H9 (cell line): ENCODE measurements at regions not wholly inside any gene's neighbourhood (a gene's known extent, or its start where the extent isn't known, plus 50 kb on each side); places are given as distances from the start of the nearest gene placed in this dataset.

Source experiments
- DNase-seq: peaks from one replicate; pipeline ENCODE4 v3.0.0-alpha.2; 2017
- H2AFZ ChIP-seq: one replicate; pipeline ENCODE4 v1.6.1; 2013; ENCODE audit warnings: mild to moderate bottlenecking, low read length, control low read depth, moderate library complexity
- H2AK5ac ChIP-seq: 2 replicates; pipeline ENCODE4 v1.6.1; 2013; ENCODE audit warnings: low read length, control low read depth, mixed read lengths; ENCODE audit not compliant: insufficient read length
- H2BK120ac ChIP-seq: one replicate; pipeline ENCODE4 v1.6.1; 2013; ENCODE audit warnings: low read depth, mild to moderate bottlenecking, low read length, control low read depth, inconsistent platforms; ENCODE audit not compliant: poor library complexity, severe bottlenecking
- H2BK12ac ChIP-seq: 2 replicates; pipeline ENCODE4 v1.6.1; 2013; ENCODE audit warnings: low read length, control low read depth, mixed read lengths, low read depth; ENCODE audit not compliant: insufficient read length
- H2BK15ac ChIP-seq: 2 replicates; pipeline ENCODE4 v1.6.1; 2013; ENCODE audit warnings: low read depth, low read length, control low read depth
- H2BK20ac ChIP-seq: one replicate; pipeline ENCODE4 v1.6.1; 2013; ENCODE audit warnings: low read depth, mild to moderate bottlenecking, low read length, control low read depth, inconsistent platforms; ENCODE audit not compliant: poor library complexity, severe bottlenecking
- H2BK5ac ChIP-seq: 2 replicates; pipeline ENCODE4 v1.6.1; 2013; ENCODE audit warnings: low read length, control low read depth, mixed read lengths; ENCODE audit not compliant: insufficient read length
- H3K14ac ChIP-seq: 2 replicates; pipeline ENCODE4 v1.6.1; 2013; ENCODE audit warnings: low read length, control low read depth; ENCODE audit not compliant: insufficient read depth
- H3K18ac ChIP-seq: 2 replicates; pipeline ENCODE4 v1.6.1; 2013; ENCODE audit warnings: low read depth, mild to moderate bottlenecking, mixed read lengths, low read length, control low read depth; ENCODE audit not compliant: insufficient read length
- H3K23ac ChIP-seq: 2 replicates; pipeline ENCODE4 v1.6.1; 2013; ENCODE audit warnings: low read length, control low read depth, mixed read lengths, low read depth; ENCODE audit not compliant: insufficient read length
- H3K23me2 ChIP-seq: 2 replicates; pipeline ENCODE4 v1.6.1; 2013; ENCODE audit warnings: low read depth, mild to moderate bottlenecking, mixed read lengths, low read length, control low read depth; ENCODE audit not compliant: insufficient read length, poor library complexity, severe bottlenecking
- H3K27ac ChIP-seq: 2 replicates; pipeline ENCODE4 v1.5.1; 2013; ENCODE audit warnings: low read length, control low read depth, mixed read lengths, low read depth; ENCODE audit not compliant: insufficient read length
- H3K27me3 ChIP-seq: 2 replicates; pipeline ENCODE4 v1.6.1; 2013; ENCODE audit warnings: low read length, control low read depth, inconsistent platforms; ENCODE audit not compliant: insufficient read depth
- H3K4ac ChIP-seq: 2 replicates; pipeline ENCODE4 v1.6.1; 2013; ENCODE audit warnings: low read depth, mild to moderate bottlenecking, control low read depth, inconsistent platforms, low read length, moderate library complexity
- H3K4me1 ChIP-seq: 2 replicates; pipeline ENCODE4 v1.6.1; 2013; ENCODE audit warnings: low read length, control low read depth, inconsistent platforms; ENCODE audit not compliant: insufficient read depth
- H3K4me2 ChIP-seq: 2 replicates; pipeline ENCODE4 v1.6.1; 2013; ENCODE audit warnings: low read length, control low read depth, mixed read lengths; ENCODE audit not compliant: insufficient read length, insufficient read depth
- H3K56ac ChIP-seq: 2 replicates; pipeline ENCODE4 v1.6.1; 2013; ENCODE audit warnings: low read depth, mild to moderate bottlenecking, mixed read lengths, low read length, control low read depth; ENCODE audit not compliant: insufficient read length
- H3K79me1 ChIP-seq: 2 replicates; pipeline ENCODE4 v1.6.1; 2013; ENCODE audit warnings: low read depth, mild to moderate bottlenecking, moderate library complexity, low read length, control low read depth, inconsistent platforms; ENCODE audit not compliant: insufficient read depth, poor library complexity, severe bottlenecking
- H3K79me2 ChIP-seq: 2 replicates; pipeline ENCODE4 v1.6.1; 2013; ENCODE audit warnings: low read length, control low read depth, inconsistent platforms; ENCODE audit not compliant: insufficient read depth
- H3K9ac ChIP-seq: 2 replicates; pipeline ENCODE4 v1.6.1; 2013; ENCODE audit warnings: low read length, control low read depth, mixed read lengths; ENCODE audit not compliant: insufficient read length; ENCODE audit errors: extremely low read depth
- H3K9me3 ChIP-seq: one replicate; pipeline ENCODE4 v1.6.1; 2013; ENCODE audit warnings: low read depth, low read length, inconsistent platforms; ENCODE audit not compliant: control insufficient read depth
- H3T11ph ChIP-seq: one replicate; pipeline ENCODE4 v1.6.1; 2013; ENCODE audit warnings: mild to moderate bottlenecking, low read length, control low read depth, inconsistent platforms
- H4K20me1 ChIP-seq: one replicate; pipeline ENCODE4 v1.6.1; 2013; ENCODE audit not compliant: control insufficient read depth, insufficient read length, insufficient read depth
- H4K5ac ChIP-seq: 2 replicates; pipeline ENCODE4 v1.6.1; 2013; ENCODE audit warnings: low read depth, mild to moderate bottlenecking, mixed read lengths, low read length, control low read depth; ENCODE audit not compliant: insufficient read length
- H4K8ac ChIP-seq: replicated peaks from 2 replicates; pipeline ENCODE4 v1.6.1; 2013; ENCODE audit warnings: low read length, control low read depth, mixed read lengths, low read depth; ENCODE audit not compliant: insufficient read length
- H4K91ac ChIP-seq: 2 replicates; pipeline ENCODE4 v1.6.1; 2013; ENCODE audit warnings: low read depth, mild to moderate bottlenecking, moderate library complexity, mixed read lengths, low read length, control low read depth; ENCODE audit not compliant: insufficient read length
- H3K27ac Mint-ChIP-seq, 3 experiments: 2 replicates in 2 of 3; 3 replicates in 1 of 3; pipeline ENCODE4 v1.8.0; 2020 to 2021; ENCODE audit warnings: mixed read lengths in 3 of 3, mild to moderate bottlenecking in 1 of 3, moderate library complexity in 1 of 3
- H3K27me3 Mint-ChIP-seq: 2 replicates; pipeline ENCODE4 v1.8.0; 2021; ENCODE audit warnings: low read depth, mild to moderate bottlenecking, moderate library complexity, mixed read lengths
- H3K36me3 Mint-ChIP-seq, 3 experiments: 2 replicates in 2 of 3; 3 replicates in 1 of 3; pipeline ENCODE4 v1.8.0; 2020 to 2021; ENCODE audit warnings: low read depth in 3 of 3, mixed read lengths in 3 of 3; ENCODE audit not compliant: insufficient read depth in 1 of 3
- H3K4me1 Mint-ChIP-seq, 2 experiments: 2 replicates each; pipeline ENCODE4 v1.8.0; 2020; ENCODE audit warnings: mixed read lengths in 2 of 2
- H3K4me3 Mint-ChIP-seq, 2 experiments: 2 replicates in 1 of 2; 3 replicates in 1 of 2; pipeline ENCODE4 v1.8.0; 2020 to 2021; ENCODE audit warnings: mild to moderate bottlenecking in 2 of 2, mixed read lengths in 2 of 2, moderate library complexity in 1 of 2
- H3K9me3 Mint-ChIP-seq, 2 experiments: 2 replicates in 1 of 2; 3 replicates in 1 of 2; pipeline ENCODE4 v1.8.0; 2020; ENCODE audit warnings: mild to moderate bottlenecking in 2 of 2, mixed read lengths in 2 of 2, moderate library complexity in 1 of 2
- CTCF ChIP-seq: fragments of 200-600 bp; sonication (generic); conservative IDR thresholded peaks from 3 replicates; pipeline ENCODE4 v1.8.0; 2021; ENCODE audit warnings: antibody characterized with exemption, mild to moderate bottlenecking
- WGBS: extraction: QIAGEN DNeasy Blood & Tissue Kit; methylation state at CpG from one replicate; pipeline ENCODE4 v1.1.7; 2013; ENCODE audit warnings: missing lambda C conversion rate, low lambda C conversion rate, mixed read lengths; ENCODE audit not compliant: insufficient read length; ENCODE audit errors: extremely low coverage; 5-methylcytosine and 5-hydroxymethylcytosine counted together

- WGBS, result no CpG with 5 or more reads among the region's 3 CpGs
- Histone ChIP-seq H3K23ac (no peak overlapping the region), H2BK5ac (no peak overlapping the region), H3K4ac (no peak overlapping the region), H3K9ac (no peak overlapping the region), H3K23me2 (no peaks in the 10 kb centered on the region), H3K4me2 (no peak overlapping the region), H3T11ph (no peak overlapping the region), H3K79me2 (no peaks in the 10 kb centered on the region), H3K14ac (no peak overlapping the region), H3K18ac (no peak overlapping the region), H4K8ac (no peak overlapping the region), H3K79me1 (no peaks in the 10 kb centered on the region), H3K4me1 (no peaks in the 10 kb centered on the region), H3K27me3 (no peaks in the 10 kb centered on the region), H2BK12ac (no peak overlapping the region), H4K91ac (no peak overlapping the region), H2BK15ac (no peak overlapping the region), H3K56ac (no peak overlapping the region), H4K20me1 (no peaks in the 10 kb centered on the region), H4K5ac (no peak overlapping the region), H3K9me3 (no peaks in the 10 kb centered on the region), H3K27ac (no peak overlapping the region), H2AFZ (no peak overlapping the region), H2AK5ac (no peak overlapping the region), H2BK20ac (no peak overlapping the region), H2BK120ac (no peak overlapping the region)
- DNase-seq, result no peak
- H3K36me3 Mint-ChIP-seq, result no peaks in the 10 kb centered on the region; a peak in 1 of 7 replicates
- no peak for TF ChIP-seq CTCF
- peak overlapping the region in 1 of 3 experiments; percentile 26; a peak in 1 of 7 replicates for H3K27ac Mint-ChIP-seq
- H3K4me3 Mint-ChIP-seq, result no peak overlapping the region
- H3K4me1 Mint-ChIP-seq, result peaks cover 3 to 8% of the 10 kb centered on the region in 2 experiments; a peak in 1 of 4 replicates
- H3K27me3 Mint-ChIP-seq, result no peaks in the 10 kb centered on the region
- no peaks in the 10 kb centered on the region for H3K9me3 Mint-ChIP-seq
These were observed 80.4 kb downstream of the PMAIP1 start for GRCh38 chr18:59980188-59980637.
